ENCODE measurements at regions not wholly inside any gene's neighbourhood (a gene's known extent, or its start where the extent isn't known, plus 50 kb on each side); places are given as distances from the start of the nearest gene placed in this dataset.

GRCh38 chr5:82445726-82446335 is 167.7 kb upstream of the RPS23 start:
- no peak for TF ChIP-seq CTCF (conservative IDR thresholded peaks at IDR 0.05; ENCODE audit: low read length)
- no peak for TF ChIP-seq EZH2phosphoT487 (IDR thresholded peaks at IDR 0.05; ENCODE audit: borderline replicate concordance, low read depth, low read length)
